Endothelial cell (in vitro differentiated cells): ENCODE measurements at regions not wholly inside any gene's neighbourhood (a gene's known extent, or its start where the extent isn't known, plus 50 kb on each side); places are given as distances from the start of the nearest gene placed in this dataset.

Experiments used
- DNase-seq: peaks from one replicate; pipeline ENCODE4 v3.0.0; 2021; ENCODE audit warnings: low spot score
- H3K27ac Mint-ChIP-seq: one replicate; pipeline ENCODE4 v1.8.0; 2021; ENCODE audit warnings: mixed read lengths, inconsistent platforms; ENCODE audit not compliant: unreplicated experiment
- H3K27me3 Mint-ChIP-seq: one replicate; pipeline ENCODE4 v1.8.0; 2021; ENCODE audit warnings: mild to moderate bottlenecking, moderate library complexity, mixed read lengths, inconsistent platforms; ENCODE audit not compliant: unreplicated experiment
- H3K36me3 Mint-ChIP-seq: one replicate; pipeline ENCODE4 v1.8.0; 2021; ENCODE audit warnings: mild to moderate bottlenecking, low read depth, mixed read lengths, inconsistent platforms; ENCODE audit not compliant: unreplicated experiment
- H3K4me1 Mint-ChIP-seq: one replicate; pipeline ENCODE4 v1.8.0; 2021; ENCODE audit warnings: mild to moderate bottlenecking, mixed read lengths, inconsistent platforms; ENCODE audit not compliant: unreplicated experiment
- H3K4me3 Mint-ChIP-seq: one replicate; pipeline ENCODE4 v1.8.0; 2021; ENCODE audit warnings: mild to moderate bottlenecking, mixed read lengths, inconsistent platforms; ENCODE audit not compliant: unreplicated experiment
- H3K9me3 Mint-ChIP-seq: one replicate; pipeline ENCODE4 v1.8.0; 2021; ENCODE audit warnings: mixed read lengths, inconsistent platforms; ENCODE audit not compliant: unreplicated experiment
- TF ChIP-seq, protein P1 (sequence below): fragments of 200-600 bp; sonication (generic); IDR thresholded peaks from one replicate; pipeline ENCODE4 v1.5.0; 2021; ENCODE audit warnings: antibody characterized with exemption; ENCODE audit not compliant: unreplicated experiment

DNA sequence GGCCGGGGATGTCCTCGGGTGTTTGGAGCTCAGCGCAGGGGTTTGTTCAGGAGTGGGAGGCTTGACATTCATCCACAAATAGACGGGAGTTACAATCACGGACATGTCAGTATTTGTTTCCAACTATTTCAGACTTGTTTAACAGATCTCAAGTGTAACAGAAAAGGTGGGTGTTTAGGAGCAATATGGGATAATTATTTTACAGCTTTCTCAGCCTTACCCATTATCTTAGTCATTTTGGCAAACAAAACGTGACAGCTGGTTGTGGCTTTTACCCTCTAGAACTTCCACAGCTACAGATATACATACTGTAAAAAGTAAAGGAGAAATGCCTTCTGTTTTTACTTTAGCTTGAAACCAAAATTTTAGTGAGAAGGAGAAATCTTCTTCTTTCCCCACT lies 178.7 kb upstream of the TMEM45B start:
- DNase-seq = no peak
- Mint-ChIP-seq H3K27me3 (no peaks in the 10 kb centered on the region), H3K27ac (no peak overlapping the region), H3K36me3 (no peaks in the 10 kb centered on the region), H3K4me1 (peaks cover 5% of the 10 kb centered on the region), H3K9me3 (no peaks in the 10 kb centered on the region), H3K4me3 (no peak overlapping the region)
- TF ChIP-seq, protein P1, sequence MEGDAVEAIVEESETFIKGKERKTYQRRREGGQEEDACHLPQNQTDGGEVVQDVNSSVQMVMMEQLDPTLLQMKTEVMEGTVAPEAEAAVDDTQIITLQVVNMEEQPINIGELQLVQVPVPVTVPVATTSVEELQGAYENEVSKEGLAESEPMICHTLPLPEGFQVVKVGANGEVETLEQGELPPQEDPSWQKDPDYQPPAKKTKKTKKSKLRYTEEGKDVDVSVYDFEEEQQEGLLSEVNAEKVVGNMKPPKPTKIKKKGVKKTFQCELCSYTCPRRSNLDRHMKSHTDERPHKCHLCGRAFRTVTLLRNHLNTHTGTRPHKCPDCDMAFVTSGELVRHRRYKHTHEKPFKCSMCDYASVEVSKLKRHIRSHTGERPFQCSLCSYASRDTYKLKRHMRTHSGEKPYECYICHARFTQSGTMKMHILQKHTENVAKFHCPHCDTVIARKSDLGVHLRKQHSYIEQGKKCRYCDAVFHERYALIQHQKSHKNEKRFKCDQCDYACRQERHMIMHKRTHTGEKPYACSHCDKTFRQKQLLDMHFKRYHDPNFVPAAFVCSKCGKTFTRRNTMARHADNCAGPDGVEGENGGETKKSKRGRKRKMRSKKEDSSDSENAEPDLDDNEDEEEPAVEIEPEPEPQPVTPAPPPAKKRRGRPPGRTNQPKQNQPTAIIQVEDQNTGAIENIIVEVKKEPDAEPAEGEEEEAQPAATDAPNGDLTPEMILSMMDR = no peak

DNA sequence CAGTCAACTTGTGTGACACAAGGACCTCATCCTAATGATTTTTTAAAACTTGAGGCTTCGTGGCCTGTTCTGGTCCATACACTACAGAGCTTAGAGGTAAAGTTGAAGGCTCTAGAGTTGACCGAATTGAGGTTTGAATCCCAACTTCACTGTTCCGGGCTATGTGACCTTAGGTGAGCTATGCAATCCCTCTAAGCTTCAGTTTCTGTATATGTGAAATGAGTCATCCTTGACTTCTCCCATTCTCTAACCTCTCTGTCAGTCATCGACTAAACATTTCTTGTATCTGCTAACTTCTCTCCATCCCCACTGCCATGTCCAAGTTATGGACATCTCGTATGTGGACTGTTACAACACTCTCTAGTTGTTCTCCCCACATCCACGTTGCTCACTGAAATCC lies 178.2 kb upstream of the TMEM45B start:
- no peaks in the 10 kb centered on the region for H3K27me3 Mint-ChIP-seq
- DNase-seq = no peak
- H3K4me1 Mint-ChIP-seq = peaks cover 5% of the 10 kb centered on the region
- no peak overlapping the region for H3K27ac Mint-ChIP-seq
- no peaks in the 10 kb centered on the region for H3K9me3 Mint-ChIP-seq
- no peak overlapping the region for H3K4me3 Mint-ChIP-seq
- TF ChIP-seq, protein P1 = no peak
- H3K36me3 Mint-ChIP-seq = no peaks in the 10 kb centered on the region

DNA sequence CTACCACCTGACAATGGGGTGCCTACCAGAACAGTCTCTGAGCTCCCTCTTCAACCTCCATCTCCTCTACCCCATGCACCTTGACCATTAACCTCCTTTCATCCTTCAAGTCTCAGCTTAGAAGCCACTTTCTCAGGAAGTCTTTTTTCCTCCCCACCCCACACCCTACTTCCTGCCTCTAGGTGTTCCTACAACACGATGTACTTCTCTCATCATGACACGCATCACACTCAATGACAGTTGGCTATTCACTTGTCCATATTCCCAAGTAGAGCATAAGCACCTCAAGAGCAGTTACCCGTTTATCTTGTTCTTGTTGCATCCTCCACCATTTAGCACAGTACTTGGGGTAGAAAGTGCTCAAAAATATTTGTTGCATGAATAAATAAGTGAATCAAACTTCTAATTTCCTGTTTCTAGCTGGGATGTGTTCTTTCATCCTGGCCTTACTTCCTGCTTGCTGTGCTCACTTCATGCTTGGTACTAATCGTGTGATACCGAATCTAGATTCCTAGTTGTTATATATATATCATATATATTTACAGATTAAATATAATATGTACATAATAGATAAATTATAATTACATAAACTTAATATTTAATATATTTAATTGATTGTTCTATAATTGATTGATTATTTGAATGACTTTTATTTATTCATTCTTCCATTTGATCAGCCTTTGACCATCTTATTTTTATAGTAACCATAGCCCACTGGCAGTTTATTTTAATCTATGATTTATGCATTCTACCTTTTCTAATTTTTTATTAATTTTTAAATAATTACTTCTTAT lies 177.5 kb upstream of the TMEM45B start:
- H3K4me3 Mint-ChIP-seq = no peak overlapping the region
- H3K27me3 Mint-ChIP-seq = no peaks in the 10 kb centered on the region
- DNase-seq = no peak
- no peaks in the 10 kb centered on the region for H3K9me3 Mint-ChIP-seq
- H3K4me1 Mint-ChIP-seq = peaks cover 5% of the 10 kb centered on the region
- H3K27ac Mint-ChIP-seq = no peak overlapping the region
- no peaks in the 10 kb centered on the region for H3K36me3 Mint-ChIP-seq
- TF ChIP-seq, protein P1 = no peak

DNA sequence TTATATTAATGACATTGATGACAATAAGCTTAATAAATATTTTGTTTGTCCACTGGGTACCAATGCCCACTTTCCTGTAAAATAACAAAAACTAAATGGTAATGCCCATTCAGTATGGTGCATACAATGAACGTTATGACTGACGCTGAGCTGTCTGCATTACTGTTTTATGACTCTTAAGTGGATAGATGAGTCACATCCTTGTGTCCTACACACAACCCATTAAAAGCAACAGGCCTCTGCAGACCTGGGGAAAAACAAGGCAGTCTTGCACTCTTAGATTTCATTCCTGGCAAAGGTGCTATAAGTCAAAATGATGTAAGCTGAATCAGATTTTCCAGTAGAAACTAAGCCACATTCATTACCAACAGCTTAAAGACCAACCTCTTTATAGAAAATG lies 176.3 kb upstream of the TMEM45B start:
- H3K4me3 Mint-ChIP-seq = no peak overlapping the region
- peaks cover 5% of the 10 kb centered on the region for H3K4me1 Mint-ChIP-seq
- H3K27ac Mint-ChIP-seq = no peak overlapping the region
- no peak for DNase-seq
- no peaks in the 10 kb centered on the region for H3K9me3 Mint-ChIP-seq
- H3K27me3 Mint-ChIP-seq = no peaks in the 10 kb centered on the region
- no peaks in the 10 kb centered on the region for H3K36me3 Mint-ChIP-seq
- TF ChIP-seq, protein P1 = no peak

DNA sequence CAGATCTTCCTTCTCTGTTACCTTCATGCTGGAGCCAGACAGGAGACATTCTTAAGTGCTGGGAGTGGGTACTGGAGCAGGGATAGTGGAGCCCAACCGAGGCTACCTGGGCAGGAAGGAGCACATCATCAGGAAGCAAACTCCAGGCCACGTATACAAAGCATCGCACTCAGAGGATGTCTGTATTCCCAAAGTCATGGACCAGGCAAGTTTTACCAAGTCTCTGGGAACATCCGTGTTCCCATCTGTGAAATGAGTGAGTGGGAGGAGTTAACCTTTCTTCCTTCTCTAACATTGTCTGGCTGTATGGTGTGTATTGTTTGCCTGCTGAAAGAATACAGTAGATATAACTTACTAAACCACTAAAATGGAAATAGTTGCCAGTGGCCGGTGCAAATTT lies 175.0 kb upstream of the TMEM45B start:
- H3K9me3 Mint-ChIP-seq = no peaks in the 10 kb centered on the region
- no peak overlapping the region for H3K27ac Mint-ChIP-seq
- no peaks in the 10 kb centered on the region for H3K36me3 Mint-ChIP-seq
- H3K27me3 Mint-ChIP-seq = no peaks in the 10 kb centered on the region
- H3K4me3 Mint-ChIP-seq = no peak overlapping the region
- no peak for DNase-seq
- peaks cover 5% of the 10 kb centered on the region for H3K4me1 Mint-ChIP-seq
- TF ChIP-seq, protein P1 = no peak
